HG02763 (cell line): ENCODE measurements at regions not wholly inside any gene's neighbourhood (a gene's known extent, or its start where the extent isn't known, plus 50 kb on each side); places are given as distances from the start of the nearest gene placed in this dataset.

ENCODE experiments used
- ATAC-seq: cut with Tn5 transposase; IDR thresholded peaks from one replicate; pipeline ENCODE4 v1.9.1; 2021; ENCODE audit warnings: mild to moderate bottlenecking, moderate library complexity; ENCODE audit not compliant: unreplicated experiment

- no peak for ATAC-seq
These were observed 829.3 kb downstream of the TBC1D22A start for GRCh38 chr22:47591709-47592108.

GRCh38 chr22:47591016-47591415 is 828.6 kb downstream of the TBC1D22A start:
- no peak for ATAC-seq

DNA sequence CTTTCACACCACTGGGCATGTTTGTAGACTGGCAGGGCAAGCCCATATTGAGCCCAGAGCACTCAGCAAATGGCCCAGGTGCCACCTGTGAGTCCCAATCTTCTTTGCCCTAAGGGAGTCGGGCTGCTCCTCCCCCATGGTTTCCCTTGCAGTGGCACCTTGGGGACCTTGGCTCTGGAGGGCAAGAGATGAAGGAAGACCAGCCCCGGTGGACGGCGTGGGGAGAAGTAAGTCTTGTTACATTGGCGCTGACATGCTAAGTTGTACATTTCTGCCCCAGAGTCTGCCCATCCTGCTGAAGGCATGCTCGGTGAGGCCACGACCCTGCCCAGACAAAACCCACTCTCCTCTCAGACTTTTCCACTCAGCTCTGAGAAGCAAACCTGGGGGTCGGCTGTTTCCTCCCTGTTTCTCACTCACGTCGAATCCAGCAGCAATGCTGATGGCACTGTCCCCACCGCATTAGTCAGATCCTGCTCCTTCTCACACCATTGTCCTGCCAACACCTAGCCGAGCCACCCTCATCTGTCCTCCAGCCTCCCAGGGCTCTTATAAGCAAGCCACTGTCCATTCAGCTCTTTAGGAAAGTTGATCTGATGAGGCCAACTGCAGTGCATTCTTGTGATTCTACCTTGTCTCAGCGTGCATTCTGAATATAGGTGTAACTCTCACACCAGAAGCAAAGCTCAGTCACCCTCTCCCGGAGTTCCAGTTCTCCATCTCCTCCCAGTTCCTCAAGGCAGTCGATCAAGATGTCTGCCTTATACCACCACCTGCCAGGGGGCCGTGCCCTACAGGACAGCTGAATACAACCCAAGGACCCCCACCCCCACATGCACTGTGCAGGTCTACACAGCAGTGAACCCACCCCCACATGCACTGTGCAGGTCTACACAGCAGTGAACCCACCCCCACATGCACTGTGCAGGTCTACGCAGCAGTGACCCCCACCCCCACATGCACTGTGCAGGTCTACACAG is 827.1 kb downstream of the TBC1D22A start:
- no peak for ATAC-seq

DNA sequence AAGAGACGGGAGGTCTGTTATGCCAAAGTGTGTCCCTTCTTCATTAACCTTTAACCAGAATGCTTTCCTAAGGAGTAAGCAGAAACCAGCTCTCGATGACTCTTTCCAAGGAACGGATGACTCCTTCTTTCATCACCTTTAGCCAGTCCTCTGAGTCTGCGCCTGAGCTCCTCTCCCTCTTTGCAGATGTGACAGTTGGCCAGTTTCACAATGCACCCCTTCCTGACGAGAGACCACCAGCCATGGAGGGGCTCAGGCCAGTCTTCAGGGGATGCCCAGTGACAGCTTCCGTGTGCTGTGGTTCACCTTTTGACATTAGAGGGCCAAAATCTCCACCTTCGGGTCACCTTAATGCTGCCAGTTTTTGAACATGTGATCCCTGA is 826.1 kb downstream of the TBC1D22A start:
- no peak for ATAC-seq

GRCh38 chr22:47587861-47588577 is 825.6 kb downstream of the TBC1D22A start:
- no peak for ATAC-seq

- no peak for ATAC-seq
These were observed 824.9 kb downstream of the TBC1D22A start for GRCh38 chr22:47587361-47587760.

- ATAC-seq = no peak
These were observed 824.5 kb downstream of the TBC1D22A start for GRCh38 chr22:47586946-47587345.

DNA sequence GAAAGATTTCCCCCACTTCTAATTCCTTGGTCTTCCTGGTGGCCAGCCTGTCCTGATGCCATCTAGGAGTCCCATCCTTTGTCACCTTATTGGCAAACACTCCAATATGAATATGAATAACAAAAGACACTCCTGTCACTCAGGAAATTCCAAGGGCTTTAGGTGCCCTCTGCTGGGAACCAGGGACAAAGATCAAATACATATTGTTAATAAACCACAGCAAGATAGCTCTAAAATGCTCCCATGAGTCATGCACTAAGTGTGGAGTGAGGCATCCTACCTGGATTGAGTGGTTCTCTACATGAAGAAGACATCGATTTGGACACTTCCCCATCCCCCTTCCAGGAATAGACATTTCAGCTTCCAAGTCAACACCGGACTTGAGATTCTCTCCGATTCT is 823.6 kb downstream of the TBC1D22A start:
- ATAC-seq = no peak

DNA sequence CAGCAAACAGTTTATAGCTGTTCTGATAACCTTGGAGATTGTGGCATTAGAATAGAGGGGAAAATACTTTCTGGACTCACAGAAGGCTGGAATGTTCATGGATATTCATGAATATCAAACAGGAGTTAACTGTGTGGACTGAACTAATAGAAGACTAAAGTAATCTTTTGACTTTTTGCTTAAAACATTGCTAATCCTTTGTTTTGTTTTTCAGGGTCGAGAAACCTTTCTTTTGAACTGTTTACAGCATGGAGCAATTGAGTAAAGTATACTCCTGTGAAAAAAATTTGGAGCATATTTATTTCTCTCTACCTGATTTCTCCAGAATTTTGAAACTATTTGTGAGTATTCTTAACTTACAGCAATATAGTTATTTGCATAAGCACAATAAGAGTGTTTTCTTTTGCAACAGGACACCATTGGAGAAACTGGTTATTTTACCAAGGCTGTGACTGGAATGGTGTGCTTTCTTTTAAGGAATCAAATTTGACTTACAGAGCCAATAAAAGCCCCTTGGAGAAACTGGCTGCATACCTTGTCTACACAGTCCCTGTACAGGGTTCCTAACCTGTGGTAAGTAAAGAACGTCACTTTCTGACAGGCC is 821.6 kb downstream of the TBC1D22A start:
- ATAC-seq = no peak

DNA sequence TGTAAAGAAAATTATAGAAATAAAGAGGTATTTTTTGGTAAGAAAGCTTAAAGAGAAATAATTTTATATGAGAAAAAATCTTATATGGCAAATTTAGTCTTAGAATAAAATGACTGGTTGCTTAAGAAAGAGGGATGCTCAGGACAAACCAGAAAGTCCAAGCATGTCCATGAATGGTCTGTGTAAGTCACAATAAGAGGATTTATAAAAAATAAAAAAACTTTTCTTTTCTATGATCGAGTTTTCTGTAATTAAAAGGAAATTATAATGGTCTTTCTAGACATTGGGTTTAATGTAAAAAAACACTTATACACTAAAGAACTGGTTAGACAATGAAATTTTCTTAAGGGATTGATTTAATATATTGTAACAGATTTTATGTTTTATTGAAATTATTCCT is 819.6 kb downstream of the TBC1D22A start:
- ATAC-seq = no peak

- no peak for ATAC-seq
These were observed 817.7 kb downstream of the TBC1D22A start for GRCh38 chr22:47580121-47580520.

- no peak for ATAC-seq
These were observed 814.5 kb downstream of the TBC1D22A start for GRCh38 chr22:47576908-47577307.

GRCh38 chr22:47575291-47575690 is 812.8 kb downstream of the TBC1D22A start:
- ATAC-seq = no peak

GRCh38 chr22:47574556-47574955 is 812.1 kb downstream of the TBC1D22A start:
- no peak for ATAC-seq

GRCh38 chr22:47573141-47573540 is 810.7 kb downstream of the TBC1D22A start:
- no peak for ATAC-seq

DNA sequence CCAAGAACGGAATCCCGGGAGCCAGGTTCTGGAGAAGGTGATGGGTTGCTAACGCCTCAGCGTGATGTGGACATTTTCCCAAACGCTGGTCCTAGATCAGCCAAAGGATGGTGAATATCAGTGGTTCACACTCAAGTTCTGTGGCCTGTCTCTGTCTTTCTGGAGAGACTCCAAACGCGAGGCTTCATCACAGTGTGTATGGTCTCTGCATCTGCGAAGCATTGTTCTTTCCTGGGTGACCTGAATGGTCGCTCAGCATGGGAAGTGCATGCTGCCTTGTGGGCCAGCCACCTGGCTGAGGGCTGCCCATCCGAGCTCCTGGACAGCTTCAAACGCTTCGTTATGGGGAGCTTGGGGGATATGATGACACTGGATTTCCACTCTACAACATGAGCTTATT is 810.0 kb downstream of the TBC1D22A start:
- ATAC-seq = no peak

GRCh38 chr22:47571616-47572015 is 809.2 kb downstream of the TBC1D22A start:
- ATAC-seq = no peak

GRCh38 chr22:47570851-47571250 is 808.4 kb downstream of the TBC1D22A start:
- no peak for ATAC-seq

- ATAC-seq = no peak
These were observed 807.8 kb downstream of the TBC1D22A start for GRCh38 chr22:47570300-47570685.

DNA sequence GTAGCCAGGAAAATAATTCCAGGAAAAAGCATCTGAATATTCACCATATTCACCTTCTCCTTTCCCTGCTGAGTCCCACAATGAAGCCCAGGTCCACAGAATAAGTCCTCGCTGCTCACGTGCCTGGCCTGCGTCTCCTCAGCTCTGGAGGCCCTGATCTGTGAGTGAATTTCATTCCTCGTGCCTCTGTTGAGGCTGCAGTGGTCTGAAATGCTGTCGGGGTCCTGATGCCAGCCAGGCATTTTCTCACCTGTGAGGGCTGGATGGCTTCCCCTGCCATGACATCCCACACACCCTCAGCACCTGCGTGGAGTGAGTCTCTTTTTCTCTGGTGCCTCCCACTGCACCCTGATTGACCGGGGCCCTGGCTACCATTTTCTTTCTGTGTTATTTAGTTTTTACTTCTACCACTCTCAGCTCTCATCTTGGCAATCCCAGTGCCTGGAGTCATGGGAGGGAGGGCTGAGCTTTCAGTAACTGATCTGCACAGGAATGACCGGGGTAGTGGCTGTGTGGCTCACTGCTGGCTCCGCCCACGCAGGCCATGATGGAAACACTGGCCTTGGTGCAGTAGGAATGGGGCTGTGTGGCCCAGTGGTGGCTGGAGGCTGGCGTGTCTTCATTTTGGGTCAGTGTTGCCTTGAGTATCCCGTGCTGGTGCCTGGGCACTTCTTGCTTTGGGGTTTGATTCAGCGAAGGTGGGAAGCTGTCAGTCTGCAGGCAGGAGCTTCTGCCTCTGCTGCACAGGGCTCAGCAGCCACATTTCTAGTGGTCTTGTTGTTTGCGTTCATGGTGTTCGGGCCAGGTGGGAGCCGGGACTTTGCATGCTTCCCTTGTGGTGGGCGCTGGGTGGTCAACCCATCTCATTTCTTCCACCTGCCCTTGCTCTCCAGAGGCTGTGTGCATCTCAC is 807.2 kb downstream of the TBC1D22A start:
- no peak for ATAC-seq

- no peak for ATAC-seq
These were observed 806.2 kb downstream of the TBC1D22A start for GRCh38 chr22:47568700-47569099.
